Osteoblast (primary cell): ENCODE measurements at regions not wholly inside any gene's neighbourhood (a gene's known extent, or its start where the extent isn't known, plus 50 kb on each side); places are given as distances from the start of the nearest gene placed in this dataset.

Experiments
- DNase-seq: peaks from one replicate; pipeline ENCODE4 v3.0.0; 2011; ENCODE audit warnings: low spot score, mixed read lengths; ENCODE audit not compliant: insufficient read length; ENCODE audit errors: missing footprints
- H2AFZ ChIP-seq: 2 replicates; pipeline ENCODE4 v1.6.0; 2011; ENCODE audit warnings: mild to moderate bottlenecking, low read length
- H3K27ac ChIP-seq: 2 replicates; pipeline ENCODE4 v1.5.1; 2011; ENCODE audit warnings: mild to moderate bottlenecking, low read depth, low read length, moderate library complexity
- H3K27me3 ChIP-seq: 2 replicates; pipeline ENCODE4 v1.6.0; 2012; ENCODE audit warnings: mild to moderate bottlenecking, control low read depth, inconsistent platforms, low read length, moderate library complexity; ENCODE audit not compliant: insufficient read depth
- H3K36me3 ChIP-seq: 2 replicates; pipeline ENCODE4 v1.5.1; 2011; ENCODE audit warnings: mild to moderate bottlenecking, low read length, control low read depth, moderate library complexity; ENCODE audit not compliant: insufficient read depth
- H3K4me1 ChIP-seq: 2 replicates; pipeline ENCODE4 v1.5.1; 2011; ENCODE audit warnings: mild to moderate bottlenecking, low read length, control low read depth, moderate library complexity; ENCODE audit not compliant: insufficient read depth
- H3K4me2 ChIP-seq: 2 replicates; pipeline ENCODE4 v1.6.0; 2011; ENCODE audit warnings: mild to moderate bottlenecking, low read length; ENCODE audit not compliant: insufficient read depth
- H3K4me3 ChIP-seq: fragments of 200-600 bp; sonication (generic); 3 replicates; pipeline ENCODE4 v1.5.1; 2012; ENCODE audit warnings: mild to moderate bottlenecking, low read length, inconsistent platforms; ENCODE audit not compliant: insufficient read depth
- H3K79me2 ChIP-seq: 2 replicates; pipeline ENCODE4 v1.6.0; 2012; ENCODE audit warnings: mild to moderate bottlenecking, low read length, control low read depth, inconsistent platforms; ENCODE audit not compliant: insufficient read depth
- H3K9me3 ChIP-seq: 2 replicates; pipeline ENCODE4 v1.5.1; 2011; ENCODE audit warnings: low read depth, low read length, control low read depth
- H4K20me1 ChIP-seq: 2 replicates; pipeline ENCODE4 v1.6.0; 2012; ENCODE audit warnings: mild to moderate bottlenecking, low read length, control low read depth; ENCODE audit not compliant: insufficient read depth
- CTCF ChIP-seq: IDR thresholded peaks from 2 replicates; pipeline ENCODE4 v1.5.1; 2011; ENCODE audit warnings: mild to moderate bottlenecking, low read depth, low read length, moderate library complexity; ENCODE audit errors: extremely low read depth

- H3K4me1 ChIP-seq, result peaks cover 9% of the 10 kb centered on the region
- H2AFZ ChIP-seq, result no peak overlapping the region
- no peaks in the 10 kb centered on the region for H3K9me3 ChIP-seq
- no peaks in the 10 kb centered on the region for H3K36me3 ChIP-seq
- no peak for TF ChIP-seq CTCF
- H3K27me3 ChIP-seq, result no peaks in the 10 kb centered on the region
- H3K79me2 ChIP-seq, result no peaks in the 10 kb centered on the region
- no peak for DNase-seq
- no peak overlapping the region for H3K4me3 ChIP-seq
- H3K27ac ChIP-seq, result no peak overlapping the region
- H3K4me2 ChIP-seq, result no peak overlapping the region
- no peaks in the 10 kb centered on the region for H4K20me1 ChIP-seq
Measured at GRCh38 chr12:115348301-115348700, 664.3 kb upstream of the TBX3 start.

- Histone ChIP-seq H3K27me3 (no peaks in the 10 kb centered on the region), H3K79me2 (no peaks in the 10 kb centered on the region), H3K4me3 (no peak overlapping the region), H3K27ac (no peak overlapping the region), H3K4me2 (no peak overlapping the region), H3K9me3 (no peaks in the 10 kb centered on the region), H3K4me1 (peaks cover 14% of the 10 kb centered on the region), H2AFZ (no peak overlapping the region), H4K20me1 (no peaks in the 10 kb centered on the region), H3K36me3 (no peaks in the 10 kb centered on the region)
- no peak for DNase-seq
- TF ChIP-seq CTCF, result no peak
Measured at GRCh38 chr12:115343601-115344000, 659.6 kb upstream of the TBX3 start.

GRCh38 chr12:115343008-115343407, 659.0 kb upstream of the TBX3 start:
- Histone ChIP-seq H3K36me3 (no peaks in the 10 kb centered on the region), H2AFZ (no peak overlapping the region)

GRCh38 chr12:115341442-115341841, 657.5 kb upstream of the TBX3 start:
- no peak for TF ChIP-seq CTCF
- Histone ChIP-seq H2AFZ (no peak overlapping the region), H3K79me2 (no peaks in the 10 kb centered on the region), H3K4me2 (peak overlapping the region; percentile 48), H3K4me1 (peaks cover 14% of the 10 kb centered on the region), H3K27ac (peak overlapping the region; percentile 86), H3K4me3 (no peak overlapping the region), H3K9me3 (no peaks in the 10 kb centered on the region), H3K27me3 (no peaks in the 10 kb centered on the region), H3K36me3 (no peaks in the 10 kb centered on the region), H4K20me1 (no peaks in the 10 kb centered on the region)
- peak; percentile 89 for DNase-seq

More at GRCh38 chr12:115343008-115343407, 659.0 kb upstream of the TBX3 start:
- H4K20me1 ChIP-seq, result no peaks in the 10 kb centered on the region
- H3K4me1 ChIP-seq, result peaks cover 14% of the 10 kb centered on the region
- H3K4me3 ChIP-seq, result no peak overlapping the region
- H3K4me2 ChIP-seq, result no peak overlapping the region
- no peaks in the 10 kb centered on the region for H3K27me3 ChIP-seq
- H3K9me3 ChIP-seq, result no peaks in the 10 kb centered on the region
- H3K79me2 ChIP-seq, result no peaks in the 10 kb centered on the region
- no peak overlapping the region for H3K27ac ChIP-seq
- no peak for DNase-seq
- TF ChIP-seq CTCF, result no peak
